Keratinocyte (primary cell): ENCODE measurements at regions not wholly inside any gene's neighbourhood (a gene's known extent, or its start where the extent isn't known, plus 50 kb on each side); places are given as distances from the start of the nearest gene placed in this dataset.

Source experiments
- DNase-seq: peaks from one replicate; pipeline ENCODE4 v3.0.0-alpha.2; 2011; ENCODE audit warnings: low read depth, missing footprints, low spot score
- FAIRE-seq: peaks from 2 replicates; lab custom pipeline; 2011; peaks lifted over from hg19 to GRCh38; lab: Jason Lieb, UNC
- H2AFZ ChIP-seq: 2 replicates; pipeline ENCODE4 v1.6.0; 2012; ENCODE audit warnings: low read length, control low read depth, inconsistent platforms; ENCODE audit not compliant: control insufficient read depth
- H3K27ac ChIP-seq: 2 replicates; pipeline ENCODE4 v1.5.1; 2011; ENCODE audit warnings: low read length; ENCODE audit not compliant: control insufficient read depth, insufficient read depth
- H3K27me3 ChIP-seq: 3 replicates; pipeline ENCODE4 v1.6.0; 2011; ENCODE audit warnings: low read length; ENCODE audit not compliant: control insufficient read depth, insufficient read depth; ENCODE audit errors: extremely low read depth
- H3K36me3 ChIP-seq, 2 experiments: 2 replicates in 1 of 2; 3 replicates in 1 of 2; pipeline ENCODE4 v1.5.1; 2011; ENCODE audit warnings: low read length in 2 of 2, mild to moderate bottlenecking in 1 of 2; ENCODE audit not compliant: control insufficient read depth in 2 of 2, insufficient read depth in 2 of 2; ENCODE audit errors: extremely low read depth in 1 of 2
- H3K4me1 ChIP-seq: 3 replicates; pipeline ENCODE4 v1.5.1; 2011; ENCODE audit warnings: low read length; ENCODE audit not compliant: control insufficient read depth, insufficient read depth; ENCODE audit errors: extremely low read depth
- H3K4me2 ChIP-seq: 3 replicates; pipeline ENCODE4 v1.6.0; 2011; ENCODE audit warnings: low read depth, low read length; ENCODE audit not compliant: control insufficient read depth, insufficient read depth; ENCODE audit errors: extremely low read depth
- H3K4me3 ChIP-seq, 3 experiments: fragments of 200-600 bp in 1 of 3; sonication (generic) in 1 of 3; 2 replicates in 2 of 3; 3 replicates in 1 of 3; pipeline ENCODE4 v1.5.1; 2011 to 2016; ENCODE audit warnings: low read length in 3 of 3, mild to moderate bottlenecking in 3 of 3, control low read depth in 2 of 3, inconsistent platforms in 1 of 3, low read depth in 1 of 3, mixed read lengths in 1 of 3, mixed run types in 1 of 3, moderate library complexity in 1 of 3; ENCODE audit not compliant: control insufficient read depth in 2 of 3, insufficient read depth in 2 of 3; ENCODE audit errors: extremely low read depth in 1 of 3
- H3K79me2 ChIP-seq: 2 replicates; pipeline ENCODE4 v1.6.0; 2012; ENCODE audit warnings: low read length; ENCODE audit not compliant: control insufficient read depth, insufficient read depth
- H3K9ac ChIP-seq: 3 replicates; pipeline ENCODE4 v1.6.0; 2011; ENCODE audit warnings: low read length; ENCODE audit not compliant: control insufficient read depth, insufficient read depth; ENCODE audit errors: extremely low read depth
- H3K9me1 ChIP-seq: 3 replicates; pipeline ENCODE4 v1.6.0; 2011; ENCODE audit warnings: low read length; ENCODE audit not compliant: control insufficient read depth, insufficient read depth; ENCODE audit errors: extremely low read depth
- H3K9me3 ChIP-seq: 2 replicates; pipeline ENCODE4 v1.5.1; 2012; ENCODE audit warnings: low read depth, low read length; ENCODE audit not compliant: control insufficient read depth
- H4K20me1 ChIP-seq: 3 replicates; pipeline ENCODE4 v1.6.0; 2011; ENCODE audit warnings: low read length; ENCODE audit not compliant: control insufficient read depth, insufficient read depth; ENCODE audit errors: extremely low read depth
- CTCF ChIP-seq, 3 experiments: IDR thresholded peaks in 1 of 3; conservative IDR thresholded peaks in 1 of 3; optimal IDR thresholded peaks in 1 of 3; 2 replicates in 2 of 3; 3 replicates in 1 of 3; pipeline versions ENCODE3 to v1.5.1; 2011; ENCODE audit warnings: low read length in 3 of 3, mild to moderate bottlenecking in 3 of 3, moderate library complexity in 2 of 3, control low read depth in 1 of 3, inconsistent platforms in 1 of 3; ENCODE audit not compliant: insufficient read depth in 2 of 3; ENCODE audit errors: extremely low read depth in 1 of 3
- EZH2 ChIP-seq: IDR thresholded peaks from one replicate; pipeline ENCODE4 v1.6.1; 2012; ENCODE audit warnings: inconsistent platforms, mild to moderate bottlenecking, low read length, moderate library complexity
- dilution Hi-C: fragments of 300-500 bp; cut with MboI; formaldehyde crosslinking; loops from one replicate; pipeline ENCODE4 v1.7.0; 2020; ENCODE audit warnings: low sequenced_read_pairs; ENCODE audit not compliant: extremely low pct_ligation_motif_present

- no peaks in the 10 kb centered on the region for H3K79me2 ChIP-seq
- no peaks in the 10 kb centered on the region for H3K9me1 ChIP-seq
- H3K27ac ChIP-seq, result no peak overlapping the region
- DNase-seq, result no peak
- no peak for FAIRE-seq
- H3K27me3 ChIP-seq, result no peaks in the 10 kb centered on the region
- no peaks in the 10 kb centered on the region for H3K4me1 ChIP-seq
- H3K9me3 ChIP-seq, result peaks cover 15% of the 10 kb centered on the region
- H4K20me1 ChIP-seq, result no peaks in the 10 kb centered on the region
- TF ChIP-seq CTCF (optimal IDR thresholded peaks at IDR 0.05 in 1 of 3, IDR thresholded peaks at IDR 0.05 in 1 of 3, conservative IDR thresholded peaks at IDR 0.05 in 1 of 3; ENCODE audit: extremely low read depth in 1 of 3, insufficient read depth in 2 of 3, low read length in 3 of 3) (no peak), EZH2 (no peak)
- H2AFZ ChIP-seq, result no peak overlapping the region
- no peak overlapping the region for H3K9ac ChIP-seq
- dilution Hi-C loops, result no loop called here
- H3K4me3 ChIP-seq, result no peak overlapping the region
- no peaks in the 10 kb centered on the region for H3K36me3 ChIP-seq
- no peak overlapping the region for H3K4me2 ChIP-seq
Observed at GRCh38 chr1:4369335-4369734, 285.1 kb upstream of the AJAP1 start.

- FAIRE-seq (no peak), DNase-seq (no peak)
- H3K4me2 ChIP-seq, result no peak overlapping the region
- dilution Hi-C loops, result no loop called here
- H3K36me3 ChIP-seq, result no peaks in the 10 kb centered on the region
- TF ChIP-seq CTCF (optimal IDR thresholded peaks at IDR 0.05 in 1 of 3, IDR thresholded peaks at IDR 0.05 in 1 of 3, conservative IDR thresholded peaks at IDR 0.05 in 1 of 3; ENCODE audit: extremely low read depth in 1 of 3, insufficient read depth in 2 of 3, low read length in 3 of 3) (no peak), EZH2 (no peak)
- H2AFZ ChIP-seq, result no peak overlapping the region
- no peaks in the 10 kb centered on the region for H3K79me2 ChIP-seq
- H3K27me3 ChIP-seq, result no peaks in the 10 kb centered on the region
- H3K9me1 ChIP-seq, result no peaks in the 10 kb centered on the region
- H4K20me1 ChIP-seq, result no peaks in the 10 kb centered on the region
- H3K9ac ChIP-seq, result no peak overlapping the region
- H3K9me3 ChIP-seq, result peaks cover 15% of the 10 kb centered on the region
- no peak overlapping the region for H3K4me3 ChIP-seq
- no peaks in the 10 kb centered on the region for H3K4me1 ChIP-seq
- no peak overlapping the region for H3K27ac ChIP-seq
Observed at GRCh38 chr1:4371849-4372248, 282.6 kb upstream of the AJAP1 start.
